C1 segment of cervical spinal cord (tissue), 14 donors: ENCODE measurements at regions not wholly inside any gene's neighbourhood (a gene's known extent, or its start where the extent isn't known, plus 50 kb on each side); places are given as distances from the start of the nearest gene placed in this dataset.

Experiments used
- DNase-seq, 14 donors: peaks; one replicate each; lab custom pipeline; 2025; lab: John Stamatoyannopoulos, UW

DNA sequence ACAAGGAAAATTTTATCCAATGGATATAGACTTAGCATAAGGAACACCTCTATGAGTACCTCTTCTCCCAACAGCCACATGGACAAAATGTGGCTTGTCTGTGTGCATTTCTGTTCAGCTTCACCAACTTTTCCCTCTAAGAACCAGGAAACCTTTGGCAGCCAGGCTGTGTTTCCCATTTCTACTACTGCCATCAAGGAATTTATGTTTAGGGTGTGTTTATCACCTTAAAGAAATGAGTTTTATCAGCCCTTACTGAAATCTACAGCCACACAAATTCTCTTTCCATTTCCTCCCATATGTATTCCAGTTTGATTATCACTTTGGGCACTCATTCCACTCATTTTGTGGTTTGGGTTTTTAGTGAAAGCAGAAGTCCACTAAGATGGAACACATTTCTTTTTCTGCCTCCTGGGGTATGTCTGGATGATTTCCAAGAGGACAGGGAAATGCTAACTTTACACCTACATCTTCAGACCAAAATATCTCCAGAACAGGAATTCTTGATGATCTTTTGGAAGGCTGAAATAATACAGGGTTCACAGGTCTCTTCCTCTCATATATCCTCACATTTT lies 82.6 kb upstream of the MAOA start:
- DNase-seq = no peak

DNA sequence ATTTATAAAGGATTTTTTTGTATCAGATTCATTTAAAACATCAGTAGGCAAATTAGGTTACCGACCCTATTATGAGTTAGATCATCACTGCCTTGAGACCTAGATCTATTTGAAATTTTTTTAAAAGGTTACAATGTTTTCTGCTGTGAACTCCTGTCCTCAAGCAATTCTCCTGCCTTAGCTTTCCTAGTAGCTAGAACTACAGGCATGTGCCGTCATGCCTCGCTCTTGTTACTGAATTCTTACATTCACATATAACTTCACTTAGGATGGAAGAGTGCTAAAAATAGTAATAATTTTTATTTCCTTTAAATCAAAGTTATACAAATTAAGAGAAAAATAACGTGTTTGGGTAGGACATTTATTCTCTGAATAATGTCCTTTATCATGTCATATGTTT lies 75.5 kb upstream of the MAOA start:
- no peak for DNase-seq

DNA sequence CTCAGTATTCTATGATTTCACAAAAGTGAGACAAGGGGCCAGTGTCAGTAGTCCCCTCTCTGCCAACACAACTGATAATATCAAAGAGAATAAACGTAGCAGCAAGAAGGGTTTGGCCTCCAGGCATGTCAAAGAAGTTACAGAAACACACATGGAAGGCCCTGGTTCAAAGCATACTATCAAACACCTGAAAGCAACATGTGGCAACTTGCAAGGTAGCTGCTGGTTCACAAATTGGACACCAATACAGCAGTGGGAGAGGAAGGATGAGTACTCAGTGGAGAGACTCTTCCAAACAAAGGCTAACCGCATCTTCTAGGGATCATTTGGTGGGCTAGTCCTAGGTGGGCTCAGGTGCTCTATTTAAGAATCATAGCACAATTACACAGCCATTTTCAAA lies 74.9 kb upstream of the MAOA start:
- no peak for DNase-seq

DNA sequence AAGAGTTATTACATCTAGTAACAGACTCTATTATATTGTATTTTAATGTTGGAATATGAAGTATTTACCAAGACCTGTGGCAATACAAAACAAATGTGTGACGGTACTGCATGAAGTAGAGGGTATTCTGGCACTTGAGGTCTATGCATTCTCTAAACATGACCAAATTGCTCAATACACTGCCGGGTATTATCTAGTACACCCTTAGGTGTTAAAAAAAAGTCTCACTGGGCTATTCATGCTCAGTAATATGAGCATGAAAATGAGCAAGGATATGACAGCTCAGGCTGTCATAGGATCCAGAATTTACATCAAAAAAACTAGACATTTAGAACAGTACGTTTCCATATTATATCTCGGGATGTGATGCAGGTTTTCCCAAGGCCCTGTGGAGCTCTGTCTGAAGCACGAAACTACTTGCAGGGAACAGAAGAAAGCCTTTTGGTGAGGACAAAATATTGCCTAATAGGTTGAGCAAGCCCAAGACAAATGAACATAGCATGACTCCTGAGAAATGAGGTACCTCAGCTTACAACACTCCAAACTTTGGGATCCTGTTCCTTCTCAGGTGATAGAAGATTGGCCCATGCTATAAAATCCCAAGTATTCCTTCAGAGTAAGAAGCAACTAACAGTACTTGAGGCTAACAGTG lies 74.1 kb upstream of the MAOA start:
- no peak for DNase-seq

DNA sequence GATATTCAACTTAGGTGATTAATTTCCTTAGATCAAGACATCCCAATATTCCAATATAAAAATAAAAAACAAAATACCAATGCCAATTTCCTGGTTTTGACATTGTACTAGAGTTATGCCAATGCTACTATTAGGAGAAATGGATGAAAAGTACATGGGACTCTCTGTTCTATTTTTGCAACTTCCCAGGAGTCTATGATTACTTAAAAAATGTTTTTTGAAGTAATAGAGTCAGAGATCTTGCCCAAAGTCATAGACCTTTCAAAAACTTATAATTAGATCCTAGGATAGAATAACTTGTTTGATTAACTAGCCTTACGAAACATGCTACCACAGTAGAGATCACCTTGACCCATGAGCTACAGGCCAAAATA lies 73.6 kb upstream of the MAOA start:
- DNase-seq = no peak

DNA sequence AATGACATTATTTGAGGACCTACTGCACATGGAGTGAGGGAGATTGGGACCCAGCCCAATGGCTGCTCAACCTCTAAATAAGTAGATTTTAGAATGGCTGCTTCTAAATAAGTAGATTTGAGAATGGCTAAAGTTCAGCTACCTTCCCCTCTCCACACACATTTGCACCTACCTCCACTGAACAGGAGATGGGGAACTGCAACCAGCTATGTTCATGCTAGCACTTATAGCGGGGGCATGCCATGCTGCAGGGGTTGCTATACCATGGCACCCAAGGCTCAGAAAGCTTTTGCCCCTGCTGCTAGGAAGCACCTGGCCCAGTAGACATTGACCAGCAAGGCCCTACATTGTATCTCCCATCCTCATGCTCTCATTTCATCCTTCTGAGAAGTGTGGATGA lies 70.2 kb upstream of the MAOA start:
- no peak for DNase-seq

DNA sequence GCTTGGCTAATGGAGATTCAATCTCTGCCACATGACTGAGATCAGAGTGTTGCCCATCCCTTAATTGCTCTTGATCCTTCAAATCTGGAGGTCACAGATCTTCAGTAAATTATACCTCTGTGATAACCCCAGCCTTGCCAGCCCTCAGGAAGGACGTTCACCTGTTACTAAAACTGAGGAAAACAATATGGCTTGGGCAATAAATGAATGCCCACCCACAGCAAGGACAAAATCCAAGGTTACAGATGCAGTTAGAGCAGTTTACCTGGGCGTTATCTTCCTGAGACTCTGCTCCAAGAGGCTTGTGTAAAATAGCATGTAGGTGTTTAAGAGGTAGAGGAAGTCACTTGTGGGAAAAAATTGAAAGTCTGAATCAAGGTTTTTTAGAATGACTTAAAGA lies 69.3 kb upstream of the MAOA start:
- DNase-seq = no peak

DNA sequence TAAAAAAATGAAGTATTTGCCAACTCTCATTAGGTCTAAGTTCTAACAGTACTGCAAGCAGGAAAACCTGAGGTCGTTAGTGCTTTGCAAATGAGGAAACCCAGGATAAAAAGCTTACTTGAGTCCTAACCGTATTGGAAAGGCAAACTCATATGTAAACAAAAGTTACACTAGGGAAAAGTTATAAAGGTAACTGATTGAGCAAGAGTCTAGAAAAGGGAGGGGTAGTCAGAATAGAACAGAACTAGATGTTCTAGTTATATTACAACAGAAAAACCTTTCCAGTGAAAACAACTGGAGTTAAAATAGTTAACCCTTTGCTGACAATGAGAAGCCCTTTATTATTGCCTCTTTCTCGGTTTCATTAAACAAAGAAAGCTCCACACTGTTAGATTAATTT lies 66.4 kb upstream of the MAOA start:
- no peak for DNase-seq

DNA sequence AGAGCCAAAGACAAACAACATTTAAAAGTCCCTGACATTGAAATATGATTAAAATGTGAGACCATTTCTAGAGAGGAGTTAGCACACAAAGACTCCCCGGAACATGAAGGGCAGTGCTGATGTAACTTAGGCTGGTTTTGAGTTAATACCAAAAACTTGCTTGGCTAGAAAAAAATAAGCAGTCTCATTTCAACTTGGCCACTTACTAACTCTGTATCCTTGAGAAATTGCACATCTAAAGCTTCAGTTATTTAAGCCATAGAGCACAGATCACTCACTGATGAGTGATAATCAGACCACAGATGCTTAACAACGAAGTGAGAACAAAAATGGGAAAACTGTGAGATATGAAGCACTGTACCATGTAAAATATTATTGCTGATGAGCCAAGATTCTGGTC lies 65.9 kb upstream of the MAOA start:
- DNase-seq = no peak

DNA sequence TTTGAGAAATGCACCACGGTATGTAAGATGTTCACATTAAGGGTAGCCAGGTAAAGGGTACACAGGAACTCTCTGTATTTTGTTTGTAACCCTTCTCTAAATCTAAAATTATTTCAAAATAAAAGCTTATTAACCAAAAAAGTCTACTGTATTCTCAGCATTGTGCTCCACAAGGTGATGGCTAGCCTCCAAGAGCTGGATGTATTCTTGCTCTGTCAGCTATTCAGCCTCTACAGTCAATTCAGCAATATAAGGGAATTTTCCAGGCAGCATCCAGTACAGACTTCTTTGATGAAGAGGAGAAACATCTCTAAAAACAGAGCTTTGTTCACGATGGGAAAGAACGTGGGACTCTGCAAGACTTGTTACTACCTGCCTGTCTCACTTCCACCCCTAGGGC lies 63.5 kb upstream of the MAOA start:
- no peak for DNase-seq

DNA sequence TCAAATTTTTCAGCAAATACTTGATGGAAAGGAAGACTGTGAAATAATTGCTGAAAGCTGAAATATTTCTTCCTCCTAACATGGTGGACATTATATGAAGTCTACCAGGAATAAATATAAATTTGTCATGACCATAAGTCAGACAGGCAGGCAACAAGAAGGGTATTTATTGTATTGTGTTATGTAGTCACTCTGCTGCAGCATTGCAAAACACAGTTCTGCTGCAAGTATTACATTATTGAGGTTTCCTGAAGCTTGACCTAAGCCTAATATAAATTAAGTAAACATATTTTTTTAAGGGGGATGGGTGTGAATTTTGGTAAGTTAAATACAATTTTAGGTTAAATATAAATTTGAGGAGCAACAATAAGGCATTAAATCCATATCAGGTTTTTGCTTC lies 60.2 kb upstream of the MAOA start:
- no peak for DNase-seq

DNA sequence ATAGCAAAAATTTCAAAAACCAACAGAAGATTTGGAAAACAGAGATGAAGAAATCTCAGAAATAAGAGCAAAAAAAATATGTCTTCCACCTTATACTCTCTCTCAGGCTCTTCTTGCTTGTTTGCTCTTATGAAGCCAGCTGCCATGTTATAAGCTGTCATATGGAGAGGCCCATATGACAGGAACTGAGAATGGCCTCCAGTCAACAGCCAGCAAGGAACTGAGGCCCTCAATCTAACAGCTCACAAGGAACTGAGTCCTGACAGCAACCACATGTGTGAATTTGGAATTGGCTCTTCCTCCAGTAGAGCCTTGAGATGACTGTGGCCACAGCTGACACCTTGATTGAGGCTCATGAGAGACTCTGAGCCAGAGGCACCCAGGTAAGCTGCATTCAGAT lies 51.3 kb upstream of the MAOA start:
- DNase-seq = no peak

DNA sequence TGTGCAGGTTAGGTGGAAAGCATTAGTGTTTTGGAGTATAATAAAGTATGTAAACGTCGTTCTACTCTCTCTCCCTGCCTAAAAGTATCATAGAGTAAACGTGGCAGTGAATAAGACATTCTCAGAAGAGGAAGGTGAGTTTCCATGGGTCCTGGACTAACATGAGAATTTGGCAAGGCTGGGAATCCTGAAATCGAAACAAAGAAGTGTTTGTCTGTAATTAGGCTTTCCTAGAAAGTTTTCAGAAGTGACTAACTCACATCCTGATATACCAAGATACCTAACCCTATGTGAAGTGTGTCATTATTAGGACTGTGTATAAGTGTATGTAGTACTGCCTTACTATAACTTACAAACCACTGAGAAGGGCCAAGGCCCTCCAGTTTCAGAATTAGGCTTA lies 50.7 kb upstream of the MAOA start:
- DNase-seq = no peak
